ENCODE measurements at regions not wholly inside any gene's neighbourhood (a gene's known extent, or its start where the extent isn't known, plus 50 kb on each side); places are given as distances from the start of the nearest gene placed in this dataset.

DNA sequence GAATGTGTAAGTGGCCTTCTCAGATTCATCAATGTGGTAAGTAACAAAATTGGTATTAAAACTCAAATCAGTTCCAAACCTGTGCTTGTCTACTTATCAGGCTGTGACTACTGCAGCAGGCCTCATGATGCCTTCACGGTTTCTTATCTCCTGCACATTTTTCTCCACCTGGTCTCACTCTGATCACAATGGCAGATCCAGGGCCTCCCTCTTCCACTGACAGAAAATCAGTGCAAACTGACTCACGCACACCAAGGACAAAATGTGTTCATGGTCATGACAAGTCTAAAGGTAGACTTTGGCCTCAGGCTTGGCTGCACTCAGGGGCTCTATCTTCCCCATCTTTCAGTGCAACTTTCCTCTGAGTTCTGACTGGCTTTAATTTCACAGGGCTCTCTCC, 56.7 kb upstream of the ATP1A1 start (continued):
- TF ChIP-seq, protein P1, sequence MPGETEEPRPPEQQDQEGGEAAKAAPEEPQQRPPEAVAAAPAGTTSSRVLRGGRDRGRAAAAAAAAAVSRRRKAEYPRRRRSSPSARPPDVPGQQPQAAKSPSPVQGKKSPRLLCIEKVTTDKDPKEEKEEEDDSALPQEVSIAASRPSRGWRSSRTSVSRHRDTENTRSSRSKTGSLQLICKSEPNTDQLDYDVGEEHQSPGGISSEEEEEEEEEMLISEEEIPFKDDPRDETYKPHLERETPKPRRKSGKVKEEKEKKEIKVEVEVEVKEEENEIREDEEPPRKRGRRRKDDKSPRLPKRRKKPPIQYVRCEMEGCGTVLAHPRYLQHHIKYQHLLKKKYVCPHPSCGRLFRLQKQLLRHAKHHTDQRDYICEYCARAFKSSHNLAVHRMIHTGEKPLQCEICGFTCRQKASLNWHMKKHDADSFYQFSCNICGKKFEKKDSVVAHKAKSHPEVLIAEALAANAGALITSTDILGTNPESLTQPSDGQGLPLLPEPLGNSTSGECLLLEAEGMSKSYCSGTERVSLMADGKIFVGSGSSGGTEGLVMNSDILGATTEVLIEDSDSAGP (CRISPR knock-in tag; IDR thresholded peaks at IDR 0.05; ENCODE audit: borderline replicate concordance), result no peak
- TF ChIP-seq ETV5 (CRISPR knock-in tag; IDR thresholded peaks at IDR 0.05; ENCODE audit: borderline replicate concordance) (no peak), ZSCAN9 (CRISPR knock-in tag; IDR thresholded peaks at IDR 0.05; ENCODE audit: borderline replicate concordance) (no peak), ZNF234 (CRISPR knock-in tag; conservative IDR thresholded peaks at IDR 0.05) (no peak), HMG20A (CRISPR knock-in tag; IDR thresholded peaks at IDR 0.05; ENCODE audit: borderline replicate concordance) (peak; percentile 82; the same call in 1 of the 2 replicates), RFXANK (CRISPR knock-in tag; IDR thresholded peaks at IDR 0.05) (no peak), ZNF644 (CRISPR knock-in tag; IDR thresholded peaks at IDR 0.05; ENCODE audit: low read depth) (peak; percentile 93), HNRNPL (IDR thresholded peaks at IDR 0.05; ENCODE audit: low read depth, low read length) (no peak), ZNF205 (CRISPR knock-in tag; IDR thresholded peaks at IDR 0.05) (no peak), FOSL1 (CRISPR knock-in tag; IDR thresholded peaks at IDR 0.05; ENCODE audit: borderline replicate concordance) (0 out of 2 replicates have a peak, but pooled peaks have one; percentile 18), ZBTB1 (CRISPR knock-in tag; IDR thresholded peaks at IDR 0.05; ENCODE audit: borderline replicate concordance) (no peak), CBX5 (CRISPR knock-in tag; IDR thresholded peaks at IDR 0.05; ENCODE audit: borderline replicate concordance) (no peak), ARNT2 (CRISPR knock-in tag; IDR thresholded peaks at IDR 0.05; ENCODE audit: low read depth) (no peak), ZBTB42 (CRISPR knock-in tag; IDR thresholded peaks at IDR 0.05) (no peak)
- TF ChIP-seq, protein P2, sequence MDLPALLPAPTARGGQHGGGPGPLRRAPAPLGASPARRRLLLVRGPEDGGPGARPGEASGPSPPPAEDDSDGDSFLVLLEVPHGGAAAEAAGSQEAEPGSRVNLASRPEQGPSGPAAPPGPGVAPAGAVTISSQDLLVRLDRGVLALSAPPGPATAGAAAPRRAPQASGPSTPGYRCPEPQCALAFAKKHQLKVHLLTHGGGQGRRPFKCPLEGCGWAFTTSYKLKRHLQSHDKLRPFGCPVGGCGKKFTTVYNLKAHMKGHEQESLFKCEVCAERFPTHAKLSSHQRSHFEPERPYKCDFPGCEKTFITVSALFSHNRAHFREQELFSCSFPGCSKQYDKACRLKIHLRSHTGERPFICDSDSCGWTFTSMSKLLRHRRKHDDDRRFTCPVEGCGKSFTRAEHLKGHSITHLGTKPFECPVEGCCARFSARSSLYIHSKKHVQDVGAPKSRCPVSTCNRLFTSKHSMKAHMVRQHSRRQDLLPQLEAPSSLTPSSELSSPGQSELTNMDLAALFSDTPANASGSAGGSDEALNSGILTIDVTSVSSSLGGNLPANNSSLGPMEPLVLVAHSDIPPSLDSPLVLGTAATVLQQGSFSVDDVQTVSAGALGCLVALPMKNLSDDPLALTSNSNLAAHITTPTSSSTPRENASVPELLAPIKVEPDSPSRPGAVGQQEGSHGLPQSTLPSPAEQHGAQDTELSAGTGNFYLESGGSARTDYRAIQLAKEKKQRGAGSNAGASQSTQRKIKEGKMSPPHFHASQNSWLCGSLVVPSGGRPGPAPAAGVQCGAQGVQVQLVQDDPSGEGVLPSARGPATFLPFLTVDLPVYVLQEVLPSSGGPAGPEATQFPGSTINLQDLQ (CRISPR knock-in tag; IDR thresholded peaks at IDR 0.05), result no peak
- TF ChIP-seq, protein P3, sequence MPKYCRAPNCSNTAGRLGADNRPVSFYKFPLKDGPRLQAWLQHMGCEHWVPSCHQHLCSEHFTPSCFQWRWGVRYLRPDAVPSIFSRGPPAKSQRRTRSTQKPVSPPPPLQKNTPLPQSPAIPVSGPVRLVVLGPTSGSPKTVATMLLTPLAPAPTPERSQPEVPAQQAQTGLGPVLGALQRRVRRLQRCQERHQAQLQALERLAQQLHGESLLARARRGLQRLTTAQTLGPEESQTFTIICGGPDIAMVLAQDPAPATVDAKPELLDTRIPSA (CRISPR knock-in tag; IDR thresholded peaks at IDR 0.05; ENCODE audit: borderline replicate concordance), result no peak
- TF ChIP-seq, protein P4, sequence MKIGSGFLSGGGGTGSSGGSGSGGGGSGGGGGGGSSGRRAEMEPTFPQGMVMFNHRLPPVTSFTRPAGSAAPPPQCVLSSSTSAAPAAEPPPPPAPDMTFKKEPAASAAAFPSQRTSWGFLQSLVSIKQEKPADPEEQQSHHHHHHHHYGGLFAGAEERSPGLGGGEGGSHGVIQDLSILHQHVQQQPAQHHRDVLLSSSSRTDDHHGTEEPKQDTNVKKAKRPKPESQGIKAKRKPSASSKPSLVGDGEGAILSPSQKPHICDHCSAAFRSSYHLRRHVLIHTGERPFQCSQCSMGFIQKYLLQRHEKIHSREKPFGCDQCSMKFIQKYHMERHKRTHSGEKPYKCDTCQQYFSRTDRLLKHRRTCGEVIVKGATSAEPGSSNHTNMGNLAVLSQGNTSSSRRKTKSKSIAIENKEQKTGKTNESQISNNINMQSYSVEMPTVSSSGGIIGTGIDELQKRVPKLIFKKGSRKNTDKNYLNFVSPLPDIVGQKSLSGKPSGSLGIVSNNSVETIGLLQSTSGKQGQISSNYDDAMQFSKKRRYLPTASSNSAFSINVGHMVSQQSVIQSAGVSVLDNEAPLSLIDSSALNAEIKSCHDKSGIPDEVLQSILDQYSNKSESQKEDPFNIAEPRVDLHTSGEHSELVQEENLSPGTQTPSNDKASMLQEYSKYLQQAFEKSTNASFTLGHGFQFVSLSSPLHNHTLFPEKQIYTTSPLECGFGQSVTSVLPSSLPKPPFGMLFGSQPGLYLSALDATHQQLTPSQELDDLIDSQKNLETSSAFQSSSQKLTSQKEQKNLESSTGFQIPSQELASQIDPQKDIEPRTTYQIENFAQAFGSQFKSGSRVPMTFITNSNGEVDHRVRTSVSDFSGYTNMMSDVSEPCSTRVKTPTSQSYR (CRISPR knock-in tag; IDR thresholded peaks at IDR 0.05; ENCODE audit: borderline replicate concordance), result no peak
- TF ChIP-seq, protein P5, sequence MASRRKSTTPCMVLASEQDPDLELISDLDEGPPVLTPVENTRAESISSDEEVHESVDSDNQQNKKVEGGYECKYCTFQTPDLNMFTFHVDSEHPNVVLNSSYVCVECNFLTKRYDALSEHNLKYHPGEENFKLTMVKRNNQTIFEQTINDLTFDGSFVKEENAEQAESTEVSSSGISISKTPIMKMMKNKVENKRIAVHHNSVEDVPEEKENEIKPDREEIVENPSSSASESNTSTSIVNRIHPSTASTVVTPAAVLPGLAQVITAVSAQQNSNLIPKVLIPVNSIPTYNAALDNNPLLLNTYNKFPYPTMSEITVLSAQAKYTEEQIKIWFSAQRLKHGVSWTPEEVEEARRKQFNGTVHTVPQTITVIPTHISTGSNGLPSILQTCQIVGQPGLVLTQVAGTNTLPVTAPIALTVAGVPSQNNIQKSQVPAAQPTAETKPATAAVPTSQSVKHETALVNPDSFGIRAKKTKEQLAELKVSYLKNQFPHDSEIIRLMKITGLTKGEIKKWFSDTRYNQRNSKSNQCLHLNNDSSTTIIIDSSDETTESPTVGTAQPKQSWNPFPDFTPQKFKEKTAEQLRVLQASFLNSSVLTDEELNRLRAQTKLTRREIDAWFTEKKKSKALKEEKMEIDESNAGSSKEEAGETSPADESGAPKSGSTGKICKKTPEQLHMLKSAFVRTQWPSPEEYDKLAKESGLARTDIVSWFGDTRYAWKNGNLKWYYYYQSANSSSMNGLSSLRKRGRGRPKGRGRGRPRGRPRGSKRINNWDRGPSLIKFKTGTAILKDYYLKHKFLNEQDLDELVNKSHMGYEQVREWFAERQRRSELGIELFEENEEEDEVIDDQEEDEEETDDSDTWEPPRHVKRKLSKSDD (CRISPR knock-in tag; IDR thresholded peaks at IDR 0.05; ENCODE audit: low read depth), result no peak
- TF ChIP-seq, protein P6, sequence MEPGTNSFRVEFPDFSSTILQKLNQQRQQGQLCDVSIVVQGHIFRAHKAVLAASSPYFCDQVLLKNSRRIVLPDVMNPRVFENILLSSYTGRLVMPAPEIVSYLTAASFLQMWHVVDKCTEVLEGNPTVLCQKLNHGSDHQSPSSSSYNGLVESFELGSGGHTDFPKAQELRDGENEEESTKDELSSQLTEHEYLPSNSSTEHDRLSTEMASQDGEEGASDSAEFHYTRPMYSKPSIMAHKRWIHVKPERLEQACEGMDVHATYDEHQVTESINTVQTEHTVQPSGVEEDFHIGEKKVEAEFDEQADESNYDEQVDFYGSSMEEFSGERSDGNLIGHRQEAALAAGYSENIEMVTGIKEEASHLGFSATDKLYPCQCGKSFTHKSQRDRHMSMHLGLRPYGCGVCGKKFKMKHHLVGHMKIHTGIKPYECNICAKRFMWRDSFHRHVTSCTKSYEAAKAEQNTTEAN (CRISPR knock-in tag; conservative IDR thresholded peaks at IDR 0.05), result peak; percentile 91
